GM12878 (cell line): ENCODE measurements at regions not wholly inside any gene's neighbourhood (a gene's known extent, or its start where the extent isn't known, plus 50 kb on each side); places are given as distances from the start of the nearest gene placed in this dataset.

ENCODE experiments used
- ATAC-seq: fragments of 200-7000 bp; cut with Tn5 transposase; 3 replicates; pipeline ENCODE4 v1.9.1; 2020; ENCODE audit warnings: mild to moderate bottlenecking, moderate library complexity
- BruUV-seq: library from RNA; stranded (reverse); fragments of 400-500 nt; replicated peaks from 2 replicates; lab custom pipeline; 2021; lab: Mats Ljungman, UMichigan
- CTCF ChIA-PET: fragments of 300-600 bp; sonication (Branson Sonifier 250); formaldehyde crosslinking; extraction: SDS; loops from one replicate; lab custom pipeline; 2021; ENCODE audit warnings: inconsistent platforms; lab: Yijun Ruan, JAX
- POLR2A ChIA-PET: fragments of 350-600 bp; formaldehyde crosslinking; extraction: SDS; loops from one replicate; lab custom pipeline; 2021; ENCODE audit warnings: inconsistent platforms; lab: Charles Lee
- RAD21 ChIA-PET: fragments of 300-600 bp; sonication (Branson Sonifier 250); formaldehyde crosslinking; loops from one replicate; lab custom pipeline; 2023; ENCODE audit warnings: antibody characterized with exemption; ENCODE audit not compliant: unreplicated experiment; lab: Charles Lee
- SMC1A ChIA-PET: fragments of 300-600 bp; sonication (Branson Sonifier 250); formaldehyde crosslinking; loops from one replicate; lab custom pipeline; 2023; ENCODE audit not compliant: unreplicated experiment, uncharacterized antibody; lab: Charles Lee
- DNase-seq: peaks from one replicate; pipeline ENCODE4 v3.0.0-alpha.2; 2011; ENCODE audit warnings: low read depth, low spot score
- FAIRE-seq: peaks from 3 replicates; lab custom pipeline; 2011; peaks lifted over from hg19 to GRCh38; lab: Jason Lieb, UNC
- H2AFZ ChIP-seq: 2 replicates; pipeline ENCODE4 v1.6.0; 2011; ENCODE audit warnings: low read depth, low read length, control low read depth; ENCODE audit not compliant: control insufficient read depth
- H3K27ac ChIP-seq: 2 replicates; pipeline ENCODE4 v1.5.1; 2011; ENCODE audit warnings: control low read depth; ENCODE audit not compliant: control insufficient read depth, insufficient read depth
- H3K27me3 ChIP-seq, 2 experiments: replicated peaks in 1 of 2; 2 replicates each; pipeline versions ENCODE4 v1.6.0 to v1.6.1; 2011; ENCODE audit warnings: low read length in 1 of 2; ENCODE audit not compliant: control insufficient read depth in 2 of 2, insufficient read depth in 2 of 2
- H3K36me3 ChIP-seq, 2 experiments: 2 replicates each; pipeline ENCODE4 v1.5.1; 2011; ENCODE audit warnings: low read length in 1 of 2; ENCODE audit not compliant: control insufficient read depth in 2 of 2, insufficient read depth in 2 of 2
- H3K4me1 ChIP-seq: 2 replicates; pipeline ENCODE4 v1.6.1; 2011; ENCODE audit warnings: mild to moderate bottlenecking, low read length, moderate library complexity, mixed read lengths; ENCODE audit not compliant: control insufficient read depth, insufficient read depth
- H3K4me2 ChIP-seq: 2 replicates; pipeline ENCODE4 v1.6.0; 2011; ENCODE audit warnings: control low read depth; ENCODE audit not compliant: control insufficient read depth, insufficient read depth
- H3K4me3 ChIP-seq: fragments of 200-600 bp; sonication (generic); 2 replicates; pipeline ENCODE4 v1.5.1; 2016
- H3K79me2 ChIP-seq: 2 replicates; pipeline ENCODE4 v1.6.0; 2011; ENCODE audit warnings: low read length; ENCODE audit not compliant: control insufficient read depth, insufficient read depth
- H3K9ac ChIP-seq: 2 replicates; pipeline ENCODE4 v1.8.0; 2011; ENCODE audit warnings: low read length, control low read depth, mixed read lengths; ENCODE audit not compliant: control insufficient read depth, insufficient read depth
- H3K9me3 ChIP-seq: replicated peaks from 3 replicates; pipeline ENCODE4 v1.5.1; 2011; ENCODE audit warnings: mild to moderate bottlenecking, low read length; ENCODE audit not compliant: control insufficient read depth, insufficient read depth
- H4K20me1 ChIP-seq: 2 replicates; pipeline ENCODE4 v1.6.0; 2011; ENCODE audit not compliant: control insufficient read depth, insufficient read depth
- BACH1 ChIP-seq: fragments of 450-650 bp; IDR thresholded peaks from 2 replicates; pipeline ENCODE4 v1.6.1; 2017; ENCODE audit warnings: mild to moderate bottlenecking, borderline replicate concordance
- CBFB ChIP-seq: IDR thresholded peaks from 2 replicates; pipeline ENCODE4 v1.6.1; 2016; ENCODE audit warnings: antibody characterized with exemption, low read depth
- CEBPB ChIP-seq, 2 experiments: fragments of 150-350 bp in 1 of 2; IDR thresholded peaks; 2 replicates each; pipeline ENCODE4 v1.6.1; 2012 to 2014; ENCODE audit warnings: low read depth in 2 of 2, low read length in 2 of 2, borderline replicate concordance in 1 of 2, inconsistent platforms in 1 of 2
- CHD4 ChIP-seq: fragments of 200-600 bp; sonication (generic); IDR thresholded peaks from 2 replicates; pipeline ENCODE4 v1.6.1; 2016; ENCODE audit warnings: mild to moderate bottlenecking
- MAX ChIP-seq: IDR thresholded peaks from 2 replicates; pipeline ENCODE4 v1.6.1; 2012; ENCODE audit warnings: low read depth, low read length, improper control_type of control experiment
- MYC ChIP-seq: IDR thresholded peaks from 2 replicates; pipeline ENCODE4 v1.6.1; 2011; ENCODE audit warnings: mild to moderate bottlenecking, low read length, moderate library complexity, inconsistent platforms; ENCODE audit not compliant: insufficient read depth, insufficient replicate concordance, insufficient read length, severe bottlenecking
- RELB ChIP-seq: fragments of 450-650 bp; IDR thresholded peaks from 2 replicates; pipeline ENCODE4 v1.6.1; 2017; ENCODE audit warnings: low read depth, mild to moderate bottlenecking, moderate library complexity
- SIX5 ChIP-seq: IDR thresholded peaks from 2 replicates; pipeline ENCODE4 v1.6.1; 2011; ENCODE audit warnings: mild to moderate bottlenecking, low read depth, low read length, moderate library complexity; ENCODE audit not compliant: severe bottlenecking
- SREBF1 ChIP-seq: IDR thresholded peaks from 2 replicates; pipeline ENCODE4 v1.6.1; 2012; ENCODE audit warnings: mild to moderate bottlenecking, low read length
- SUPT20H ChIP-seq: IDR thresholded peaks from 2 replicates; pipeline ENCODE4 v1.6.1; 2011; ENCODE audit warnings: low read depth, mild to moderate bottlenecking, low read length, moderate library complexity, borderline replicate concordance; ENCODE audit not compliant: control insufficient read depth
- USF2 ChIP-seq: IDR thresholded peaks from 2 replicates; pipeline ENCODE4 v1.6.1; 2011; ENCODE audit warnings: low read depth, low read length, improper control_type of control experiment, borderline replicate concordance
- ZBTB33 ChIP-seq: fragments of 450-650 bp; IDR thresholded peaks from 2 replicates; pipeline ENCODE4 v1.6.1; 2017; ENCODE audit warnings: mild to moderate bottlenecking
- ZNF217 ChIP-seq: fragments of 450-650 bp; IDR thresholded peaks from 2 replicates; pipeline ENCODE4 v1.6.1; 2017; ENCODE audit warnings: antibody characterized with exemption, mild to moderate bottlenecking
- ZNF622 ChIP-seq: fragments of 450-650 bp; IDR thresholded peaks from 2 replicates; pipeline ENCODE4 v1.6.1; 2017; ENCODE audit warnings: mild to moderate bottlenecking, inconsistent platforms
- ZNF687 ChIP-seq: fragments of 450-650 bp; IDR thresholded peaks from 2 replicates; pipeline ENCODE4 v1.6.1; 2017; ENCODE audit warnings: mild to moderate bottlenecking, moderate library complexity
- ZZZ3 ChIP-seq: IDR thresholded peaks from 2 replicates; pipeline ENCODE4 v1.6.1; 2011; ENCODE audit warnings: low read depth; ENCODE audit not compliant: control insufficient read depth, insufficient read length
- WGBS: methylation state at CpG from one replicate; pipeline ENCODE4 v1.1.6; 2016; ENCODE audit warnings: low lambda C conversion rate; ENCODE audit not compliant: insufficient replicate concordance, insufficient coverage; ENCODE audit errors: missing lambda C conversion rate; 5-methylcytosine and 5-hydroxymethylcytosine counted together
- in situ Hi-C: fragments of 300-500 bp; cut with MboI; formaldehyde crosslinking; loops from 9 replicates; pipeline ENCODE4 v1.14.3; 2018; ENCODE audit warnings: mixed read lengths
- intact Hi-C: fragments of 100-400 bp; cut with micrococcal nuclease; formaldehyde crosslinking; loops from one replicate; pipeline ENCODE4 v1.14.2; 2022; ENCODE audit not compliant: unreplicated experiment

- H3K4me1 ChIP-seq = no peaks in the 10 kb centered on the region
- no peaks in the 10 kb centered on the region for H3K9me3 ChIP-seq
- no peak overlapping the region for H2AFZ ChIP-seq
- BruUV-seq = no TSS peak
- ChIA-PET CTCF (interaction anchor here (1.2 kb wide), 1 partner anchor 12 kb away, joined by 3 read pairs; no protein-coding TSS in a partner anchor), SMC1A (interaction anchor here (0.6 kb wide), 1 partner anchor 8 kb away, joined by 3 read pairs; no protein-coding TSS in a partner anchor), RAD21 (no interaction called here), POLR2A (no interaction called here)
- H3K27ac ChIP-seq = no peak overlapping the region
- H3K79me2 ChIP-seq = no peaks in the 10 kb centered on the region
- intact Hi-C loops = no loop called here
- ATAC-seq = no peak
- H4K20me1 ChIP-seq = no peaks in the 10 kb centered on the region
- FAIRE-seq = no peak
- 48% methylated on average over 2 of the region's 2 CpGs for WGBS
- H3K9ac ChIP-seq = no peak overlapping the region
- no peaks in the 10 kb centered on the region for H3K36me3 ChIP-seq
- no peak overlapping the region for H3K4me3 ChIP-seq
- no peak overlapping the region for H3K4me2 ChIP-seq
- no peaks in the 10 kb centered on the region for H3K27me3 ChIP-seq
- DNase-seq = no peak
- in situ Hi-C loops = no loop called here
- TF ChIP-seq ZBTB33 (no peak), SUPT20H (no peak), MYC (no peak), ZZZ3 (no peak), CEBPB (IDR thresholded peaks at IDR 0.05; ENCODE audit: borderline replicate concordance in 1 of 2, low read depth in 2 of 2, low read length in 2 of 2) (no peak), ZNF687 (no peak), SIX5 (no peak), ZNF217 (no peak), CBFB (no peak), BACH1 (no peak), ZNF622 (no peak), SREBF1 (no peak), CHD4 (no peak), USF2 (no peak), MAX (no peak), RELB (no peak)
These were observed 376.8 kb upstream of the ZFP42 start for GRCh38 chr4:187618701-187619281.
